HepG2 (cell line): ENCODE measurements at regions not wholly inside any gene's neighbourhood (a gene's known extent, or its start where the extent isn't known, plus 50 kb on each side); places are given as distances from the start of the nearest gene placed in this dataset.
A peak's percentile ranks its signal among the peaks of the same experiment; 100 is the strongest.

ENCODE experiments used
- ATAC-seq: fragments of 200-7000 bp; cut with Tn5 transposase; 3 replicates; pipeline ENCODE4 v1.9.1; 2020; ENCODE audit warnings: mild to moderate bottlenecking, moderate library complexity
- BruUV-seq: library from RNA; stranded (reverse); fragments of 400-500 nt; replicated peaks from 2 replicates; lab custom pipeline; 2021; lab: Mats Ljungman, UMichigan
- CTCF ChIA-PET: fragments of 300-600 bp; formaldehyde crosslinking; extraction: SDS; loops from one replicate; lab custom pipeline; 2021; ENCODE audit warnings: low total read pairs, inconsistent platforms, low intra/inter-chr PET ratio; lab: Yijun Ruan, JAX
- POLR2A ChIA-PET: fragments of 350-600 bp; sonication (Branson Sonifier 250); formaldehyde crosslinking; loops from one replicate; lab custom pipeline; 2020; ENCODE audit warnings: antibody characterized with exemption, inconsistent platforms; lab: Yijun Ruan, JAX
- DNase-seq: peaks from one replicate; pipeline ENCODE4 v3.0.0-alpha.2; 2015; ENCODE audit warnings: low spot score
- FAIRE-seq: peaks from 3 replicates; lab custom pipeline; 2011; peaks lifted over from hg19 to GRCh38; lab: Jason Lieb, UNC
- H2AFZ ChIP-seq: one replicate; pipeline ENCODE4 v1.6.1; 2011; ENCODE audit warnings: low read length, inconsistent platforms
- H3K27ac ChIP-seq: fragments of 300-600 bp; 3 replicates; pipeline ENCODE4 v1.8.0; 2011; ENCODE audit warnings: mixed run types, mild to moderate bottlenecking, mixed read lengths, low read length, inconsistent platforms; ENCODE audit not compliant: insufficient read depth; ENCODE audit errors: extremely low read length
- H3K27me3 ChIP-seq, 2 experiments: fragments of 200-600 bp in 1 of 2; 2 replicates in 1 of 2; 3 replicates in 1 of 2; pipeline versions ENCODE4 v1.6.0 to v1.8.0; 2011; ENCODE audit warnings: low read length in 2 of 2, mild to moderate bottlenecking in 2 of 2, moderate library complexity in 2 of 2, inconsistent platforms in 1 of 2; ENCODE audit not compliant: insufficient read depth in 2 of 2, control insufficient read depth in 1 of 2
- H3K36me3 ChIP-seq, 2 experiments: fragments of 200-600 bp in 1 of 2; replicated peaks in 1 of 2; 2 replicates in 1 of 2; 3 replicates in 1 of 2; pipeline versions ENCODE4 v1.5.1 to v1.8.0; 2011; ENCODE audit warnings: low read length in 2 of 2, inconsistent platforms in 1 of 2; ENCODE audit not compliant: insufficient read depth in 2 of 2, control insufficient read depth in 1 of 2
- H3K4me1 ChIP-seq: 2 replicates; pipeline ENCODE4 v1.5.1; 2012; ENCODE audit warnings: low read length, inconsistent platforms; ENCODE audit not compliant: insufficient read depth
- H3K4me2 ChIP-seq: 2 replicates; pipeline ENCODE4 v1.6.0; 2011; ENCODE audit warnings: low read depth, low read length, inconsistent platforms
- H3K4me3 ChIP-seq, 3 experiments: fragments of 200-600 bp in 1 of 3; sonication (generic), shearing (Covaris generic) in 1 of 3; replicated peaks in 1 of 3; 2 replicates each; pipeline ENCODE4 v1.5.1; 2011 to 2016; ENCODE audit warnings: low read length in 3 of 3, inconsistent platforms in 2 of 3, low read depth in 2 of 3, mild to moderate bottlenecking in 2 of 3, control low read depth in 1 of 3, mixed read lengths in 1 of 3; ENCODE audit not compliant: insufficient read depth in 1 of 3
- H3K79me2 ChIP-seq: one replicate; pipeline ENCODE4 v1.6.1; 2011; ENCODE audit warnings: low read length, inconsistent platforms; ENCODE audit not compliant: insufficient read depth
- H3K9ac ChIP-seq: 2 replicates; pipeline ENCODE4 v1.6.0; 2011; ENCODE audit warnings: mild to moderate bottlenecking, low read depth, low read length, inconsistent platforms; ENCODE audit not compliant: insufficient read depth
- H3K9me3 ChIP-seq: 2 replicates; pipeline ENCODE4 v1.5.1; 2012; ENCODE audit warnings: mild to moderate bottlenecking, low read length
- H4K20me1 ChIP-seq: 2 replicates; pipeline ENCODE4 v1.6.0; 2011; ENCODE audit warnings: inconsistent platforms, mild to moderate bottlenecking, low read length, moderate library complexity; ENCODE audit not compliant: insufficient read depth
- EEA1 ChIP-seq: sonication (generic); formaldehyde crosslinking; IDR thresholded peaks from 2 replicates; pipeline ENCODE4 v1.5.1; 2020; ENCODE audit warnings: mild to moderate bottlenecking, missing genetic modification reagents, borderline replicate concordance
- HIVEP1 ChIP-seq: sonication (generic); formaldehyde crosslinking; IDR thresholded peaks from 2 replicates; pipeline ENCODE4 v1.4.0; 2020; ENCODE audit warnings: mild to moderate bottlenecking, missing genetic modification reagents
- HOXA9 ChIP-seq: sonication (generic); formaldehyde crosslinking; IDR thresholded peaks from 2 replicates; pipeline ENCODE4 v1.8.1; 2022; ENCODE audit warnings: missing genetic modification reagents, mild to moderate bottlenecking, moderate library complexity, borderline replicate concordance
- NFYC ChIP-seq: IDR thresholded peaks from 2 replicates; pipeline ENCODE4 v1.6.1; 2016; ENCODE audit warnings: missing genetic modification reagents, missing compliant biosample characterization
- PLRG1 ChIP-seq: fragments of 450-650 bp; conservative IDR thresholded peaks from 2 replicates; pipeline ENCODE4 v1.6.1; 2016
- ZNF160 ChIP-seq: sonication (generic); formaldehyde crosslinking; IDR thresholded peaks from 2 replicates; pipeline ENCODE4 v1.8.0; 2022; ENCODE audit warnings: mild to moderate bottlenecking, inconsistent platforms, missing genetic modification reagents
- ZNF501 ChIP-seq: sonication (generic); formaldehyde crosslinking; IDR thresholded peaks from 2 replicates; pipeline ENCODE4 v1.5.1; 2020; ENCODE audit warnings: mild to moderate bottlenecking, moderate library complexity, missing genetic modification reagents
- ZNF567 ChIP-seq: sonication (generic); formaldehyde crosslinking; IDR thresholded peaks from 2 replicates; pipeline ENCODE4 v1.8.1; 2023; ENCODE audit warnings: mild to moderate bottlenecking, missing genetic modification reagents, borderline replicate concordance
- WGBS: methylation state at CpG from one replicate; pipeline ENCODE4 v1.1.6; 2017; ENCODE audit warnings: low lambda C conversion rate; 5-methylcytosine and 5-hydroxymethylcytosine counted together
- in situ Hi-C: cut with HindIII; loops from 2 replicates; pipeline ENCODE4 v1.10.0; 2017; ENCODE audit warnings: low pct_unique_long_range_greater_than_20kb; ENCODE audit not compliant: extremely low pct_ligation_motif_present
- intact Hi-C: fragments of 100-400 bp; cut with micrococcal nuclease; formaldehyde crosslinking; loops from one replicate; pipeline ENCODE4 v1.10.0; 2022; ENCODE audit not compliant: unreplicated experiment
- TF ChIP-seq, protein P1 (sequence below), 2 experiments: sonication (generic) in 1 of 2; formaldehyde crosslinking in 1 of 2; IDR thresholded peaks; 2 replicates each; pipeline versions ENCODE4 v1.5.1 to v1.6.1; 2011 to 2020; ENCODE audit warnings: borderline replicate concordance in 1 of 2, low read depth in 1 of 2, low read length in 1 of 2, mild to moderate bottlenecking in 1 of 2, missing genetic modification reagents in 1 of 2, moderate library complexity in 1 of 2
- TF ChIP-seq, protein P2 (sequence below): sonication (generic); formaldehyde crosslinking; conservative IDR thresholded peaks from 2 replicates; pipeline ENCODE4 v1.4.0; 2020; ENCODE audit warnings: missing genetic modification reagents
- TF ChIP-seq, protein P3 (sequence below): sonication (generic); formaldehyde crosslinking; IDR thresholded peaks from 2 replicates; pipeline ENCODE4 v1.5.0; 2020; ENCODE audit warnings: missing genetic modification reagents

DNA sequence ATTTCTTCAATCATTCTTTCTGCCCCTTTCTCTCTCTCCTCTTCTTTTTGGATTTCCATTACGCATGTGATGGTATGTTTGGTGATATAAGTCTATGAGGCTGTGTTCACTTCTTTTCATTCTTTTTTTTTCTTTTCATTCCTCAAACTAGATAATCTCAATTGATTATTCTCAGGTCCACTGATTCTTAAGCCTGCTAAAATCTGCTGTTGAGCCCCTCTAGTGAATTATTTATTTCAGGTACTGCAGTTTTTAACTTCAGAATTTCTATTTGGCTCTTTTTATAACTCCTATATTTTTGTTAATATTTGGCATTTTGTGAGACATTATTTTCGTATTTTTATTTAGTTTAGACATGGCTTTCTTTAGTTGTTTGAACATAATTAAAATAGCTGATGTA, 671.3 kb upstream of the NECTIN3 start:
- Histone ChIP-seq H3K4me3 (no peak overlapping the region), H3K9me3 (peaks cover 9% of the 10 kb centered on the region; the same call in 1 of the 2 replicates), H3K27ac (no peak overlapping the region), H3K4me1 (peaks cover 31% of the 10 kb centered on the region), H3K36me3 (no peaks in the 10 kb centered on the region), H3K4me2 (no peak overlapping the region), H2AFZ (no peak overlapping the region), H3K79me2 (no peaks in the 10 kb centered on the region), H3K9ac (no peak overlapping the region), H3K27me3 (no peaks in the 10 kb centered on the region), H4K20me1 (no peaks in the 10 kb centered on the region)
- intact Hi-C loops = no loop called here
- no TSS peak for BruUV-seq
- ChIA-PET POLR2A (no interaction called here), CTCF (no interaction called here)
- in situ Hi-C loops = no loop called here
- ATAC-seq (no peak), DNase-seq (no peak), FAIRE-seq (no peak)
- TF ChIP-seq HOXA9 (CRISPR knock-in tag) = no peak
- TF ChIP-seq ZNF160 (CRISPR knock-in tag) = peak; percentile 98
- 65% methylated on average over 2 of the region's 2 CpGs for WGBS

DNA sequence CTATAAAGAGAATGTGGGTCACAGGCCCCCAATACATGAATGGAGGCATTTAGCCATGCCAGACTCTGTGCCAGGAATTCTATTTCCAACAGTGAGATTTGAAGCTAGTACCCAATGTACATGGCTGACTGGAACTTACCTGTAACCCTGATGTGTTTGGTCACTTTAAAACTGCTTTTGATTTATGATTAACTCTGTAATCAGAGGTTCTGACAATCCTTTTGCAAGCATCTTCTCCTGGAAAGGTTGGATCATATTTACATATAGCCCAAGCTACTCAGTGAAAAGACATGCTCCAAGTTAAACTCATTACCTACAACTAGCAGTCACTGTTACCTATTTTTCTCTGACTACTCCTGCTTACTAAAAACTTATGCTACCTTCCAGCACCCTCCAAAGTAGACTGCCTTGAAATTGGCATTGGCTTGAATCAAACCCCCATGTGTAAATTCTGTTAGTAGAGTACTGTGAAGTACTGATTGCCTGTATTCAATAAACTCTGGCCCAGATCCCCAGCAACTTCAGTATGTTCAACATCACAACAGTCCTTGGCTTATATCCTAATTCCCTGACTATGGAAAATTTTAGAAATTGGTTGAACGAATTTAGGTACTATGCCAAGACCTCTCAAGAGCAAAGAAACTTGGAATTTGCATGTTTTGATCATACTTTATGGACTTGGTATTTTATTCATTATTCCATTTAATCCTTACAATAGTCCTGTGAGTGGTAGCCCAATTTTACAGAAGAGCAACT, 665.6 kb upstream of the NECTIN3 start:
- no TSS peak for BruUV-seq
- WGBS = 11% methylated on average over 1 of the region's 1 CpG
- Histone ChIP-seq H3K4me2 (no peak overlapping the region), H4K20me1 (no peaks in the 10 kb centered on the region), H3K9me3 (0 out of 2 replicates have a peak, but pooled peaks cover under 1% of the 10 kb centered on the region), H3K27me3 (no peaks in the 10 kb centered on the region), H3K36me3 (no peaks in the 10 kb centered on the region), H3K4me1 (no peaks in the 10 kb centered on the region), H2AFZ (no peak overlapping the region), H3K4me3 (no peak overlapping the region), H3K79me2 (no peaks in the 10 kb centered on the region), H3K9ac (no peak overlapping the region), H3K27ac (no peak overlapping the region)
- CTCF ChIA-PET = no interaction called here
- no peak for DNase-seq
- ATAC-seq = no peak
- FAIRE-seq = no peak
- POLR2A ChIA-PET = interaction anchor here (0.8 kb wide), 1 partner anchor 9 kb away, joined by 3 read pairs; no protein-coding TSS in a partner anchor
- intact Hi-C loops = no loop called here
- in situ Hi-C loops = no loop called here
- TF ChIP-seq PLRG1 (no peak), HIVEP1 (no peak), ZNF501 (CRISPR knock-in tag) (no peak), ZNF567 (CRISPR knock-in tag) (no peak), NFYC (CRISPR knock-in tag) (no peak), EEA1 (CRISPR knock-in tag) (no peak)
- TF ChIP-seq, protein P1, sequence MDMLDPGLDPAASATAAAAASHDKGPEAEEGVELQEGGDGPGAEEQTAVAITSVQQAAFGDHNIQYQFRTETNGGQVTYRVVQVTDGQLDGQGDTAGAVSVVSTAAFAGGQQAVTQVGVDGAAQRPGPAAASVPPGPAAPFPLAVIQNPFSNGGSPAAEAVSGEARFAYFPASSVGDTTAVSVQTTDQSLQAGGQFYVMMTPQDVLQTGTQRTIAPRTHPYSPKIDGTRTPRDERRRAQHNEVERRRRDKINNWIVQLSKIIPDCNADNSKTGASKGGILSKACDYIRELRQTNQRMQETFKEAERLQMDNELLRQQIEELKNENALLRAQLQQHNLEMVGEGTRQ (IDR thresholded peaks at IDR 0.05; ENCODE audit: low read depth, low read length) = no peak
- TF ChIP-seq, protein P1 (CRISPR knock-in tag; IDR thresholded peaks at IDR 0.05; ENCODE audit: borderline replicate concordance) = no peak
- TF ChIP-seq, protein P2, sequence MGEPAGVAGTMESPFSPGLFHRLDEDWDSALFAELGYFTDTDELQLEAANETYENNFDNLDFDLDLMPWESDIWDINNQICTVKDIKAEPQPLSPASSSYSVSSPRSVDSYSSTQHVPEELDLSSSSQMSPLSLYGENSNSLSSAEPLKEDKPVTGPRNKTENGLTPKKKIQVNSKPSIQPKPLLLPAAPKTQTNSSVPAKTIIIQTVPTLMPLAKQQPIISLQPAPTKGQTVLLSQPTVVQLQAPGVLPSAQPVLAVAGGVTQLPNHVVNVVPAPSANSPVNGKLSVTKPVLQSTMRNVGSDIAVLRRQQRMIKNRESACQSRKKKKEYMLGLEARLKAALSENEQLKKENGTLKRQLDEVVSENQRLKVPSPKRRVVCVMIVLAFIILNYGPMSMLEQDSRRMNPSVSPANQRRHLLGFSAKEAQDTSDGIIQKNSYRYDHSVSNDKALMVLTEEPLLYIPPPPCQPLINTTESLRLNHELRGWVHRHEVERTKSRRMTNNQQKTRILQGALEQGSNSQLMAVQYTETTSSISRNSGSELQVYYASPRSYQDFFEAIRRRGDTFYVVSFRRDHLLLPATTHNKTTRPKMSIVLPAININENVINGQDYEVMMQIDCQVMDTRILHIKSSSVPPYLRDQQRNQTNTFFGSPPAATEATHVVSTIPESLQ = no peak
- TF ChIP-seq, protein P3, sequence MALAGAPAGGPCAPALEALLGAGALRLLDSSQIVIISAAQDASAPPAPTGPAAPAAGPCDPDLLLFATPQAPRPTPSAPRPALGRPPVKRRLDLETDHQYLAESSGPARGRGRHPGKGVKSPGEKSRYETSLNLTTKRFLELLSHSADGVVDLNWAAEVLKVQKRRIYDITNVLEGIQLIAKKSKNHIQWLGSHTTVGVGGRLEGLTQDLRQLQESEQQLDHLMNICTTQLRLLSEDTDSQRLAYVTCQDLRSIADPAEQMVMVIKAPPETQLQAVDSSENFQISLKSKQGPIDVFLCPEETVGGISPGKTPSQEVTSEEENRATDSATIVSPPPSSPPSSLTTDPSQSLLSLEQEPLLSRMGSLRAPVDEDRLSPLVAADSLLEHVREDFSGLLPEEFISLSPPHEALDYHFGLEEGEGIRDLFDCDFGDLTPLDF (CRISPR knock-in tag) = no peak
